Astrocyte (in vitro differentiated cells and primary cell): ENCODE measurements at regions not wholly inside any gene's neighbourhood (a gene's known extent, or its start where the extent isn't known, plus 50 kb on each side); places are given as distances from the start of the nearest gene placed in this dataset.

Experiments
- DNase-seq: peaks from one replicate; pipeline ENCODE4 v3.0.0-alpha.2; 2010; ENCODE audit warnings: low read depth
- FAIRE-seq: peaks from 2 replicates; lab custom pipeline; 2011; peaks lifted over from hg19 to GRCh38; lab: Jason Lieb, UNC
- H2AFZ ChIP-seq: 2 replicates; pipeline ENCODE4 v1.6.0; 2012; ENCODE audit warnings: low read depth, low read length, inconsistent platforms
- H3K27ac ChIP-seq: 2 replicates; pipeline ENCODE4 v1.5.1; 2011; ENCODE audit warnings: low read depth, low read length, inconsistent platforms
- H3K27me3 ChIP-seq: 2 replicates; pipeline ENCODE4 v1.6.0; 2011; ENCODE audit warnings: low read length, inconsistent platforms; ENCODE audit not compliant: insufficient read depth
- H3K36me3 ChIP-seq: 2 replicates; pipeline ENCODE4 v1.5.1; 2011; ENCODE audit warnings: low read length, inconsistent platforms; ENCODE audit not compliant: insufficient read depth
- H3K4me1 ChIP-seq: 2 replicates; pipeline ENCODE4 v1.5.1; 2011; ENCODE audit warnings: low read length, inconsistent platforms; ENCODE audit not compliant: insufficient read depth
- H3K4me2 ChIP-seq: 2 replicates; pipeline ENCODE4 v1.6.0; 2012; ENCODE audit warnings: low read length, inconsistent platforms
- H3K4me3 ChIP-seq: 2 replicates; pipeline ENCODE4 v1.5.1; 2011; ENCODE audit warnings: low read depth, mild to moderate bottlenecking, low read length, inconsistent platforms; ENCODE audit not compliant: insufficient read depth
- H3K79me2 ChIP-seq: 2 replicates; pipeline ENCODE4 v1.6.0; 2012; ENCODE audit warnings: mild to moderate bottlenecking, low read length, inconsistent platforms; ENCODE audit not compliant: insufficient read depth
- H3K9ac ChIP-seq: 2 replicates; pipeline ENCODE4 v1.6.0; 2012; ENCODE audit warnings: mild to moderate bottlenecking, low read length, inconsistent platforms
- H3K9me3 ChIP-seq: 2 replicates; pipeline ENCODE4 v1.5.1; 2012; ENCODE audit warnings: low read depth, mild to moderate bottlenecking, low read length, inconsistent platforms; ENCODE audit not compliant: insufficient read depth
- H4K20me1 ChIP-seq: 2 replicates; pipeline ENCODE4 v1.6.0; 2012; ENCODE audit warnings: low read length, inconsistent platforms; ENCODE audit not compliant: insufficient read depth
- H3K27ac Mint-ChIP-seq: one replicate; pipeline ENCODE4 v1.8.0; 2021; ENCODE audit warnings: mild to moderate bottlenecking, mixed read lengths; ENCODE audit not compliant: unreplicated experiment
- H3K27me3 Mint-ChIP-seq: one replicate; pipeline ENCODE4 v1.8.0; 2021; ENCODE audit warnings: low read depth, mixed read lengths; ENCODE audit not compliant: unreplicated experiment
- H3K36me3 Mint-ChIP-seq: one replicate; pipeline ENCODE4 v1.8.0; 2021; ENCODE audit warnings: low read depth, mixed read lengths; ENCODE audit not compliant: unreplicated experiment
- H3K4me1 Mint-ChIP-seq: one replicate; pipeline ENCODE4 v1.8.0; 2021; ENCODE audit warnings: low read depth, mixed read lengths; ENCODE audit not compliant: unreplicated experiment
- H3K4me3 Mint-ChIP-seq: one replicate; pipeline ENCODE4 v1.8.0; 2021; ENCODE audit warnings: mild to moderate bottlenecking, moderate library complexity, mixed read lengths; ENCODE audit not compliant: unreplicated experiment
- H3K9me3 Mint-ChIP-seq: one replicate; pipeline ENCODE4 v1.8.0; 2021; ENCODE audit warnings: mild to moderate bottlenecking, mixed read lengths; ENCODE audit not compliant: unreplicated experiment
- EZH2 ChIP-seq: IDR thresholded peaks from 2 replicates; pipeline ENCODE4 v1.6.1; 2012; ENCODE audit warnings: mild to moderate bottlenecking, low read length, inconsistent platforms; ENCODE audit not compliant: insufficient read depth
- TF ChIP-seq, protein P1 (sequence below): IDR thresholded peaks from 2 replicates; pipeline ENCODE4 v1.5.1; 2011; ENCODE audit warnings: low read depth, mild to moderate bottlenecking, inconsistent platforms, low read length, moderate library complexity; ENCODE audit not compliant: insufficient read depth

DNA sequence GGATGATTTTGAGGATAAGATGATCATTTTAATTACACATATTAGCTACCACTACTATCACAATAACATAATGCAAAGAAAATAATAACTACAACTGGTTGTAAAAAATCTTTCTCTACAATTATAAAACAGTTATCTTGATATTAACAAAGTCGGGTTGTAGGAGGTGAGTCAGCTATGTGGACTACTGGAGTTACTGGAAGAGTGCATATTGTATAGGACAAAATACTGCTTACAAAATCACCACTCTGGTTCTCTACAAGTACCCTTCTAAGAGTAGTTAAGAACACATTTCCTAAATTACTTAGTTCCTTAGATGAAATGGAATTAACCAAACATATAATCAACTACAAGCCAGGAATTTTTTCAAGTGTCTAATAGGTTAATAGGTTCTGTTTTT is 74.1 kb downstream of the HYCC1 start:
- Mint-ChIP-seq H3K36me3 (peaks cover 4% of the 10 kb centered on the region), H3K4me3 (no peak overlapping the region), H3K4me1 (peaks cover 2% of the 10 kb centered on the region), H3K27ac (no peak overlapping the region), H3K27me3 (no peaks in the 10 kb centered on the region), H3K9me3 (no peaks in the 10 kb centered on the region)
- H3K4me2 ChIP-seq, result no peak overlapping the region
- H3K79me2 ChIP-seq, result no peaks in the 10 kb centered on the region
- TF ChIP-seq, protein P1, sequence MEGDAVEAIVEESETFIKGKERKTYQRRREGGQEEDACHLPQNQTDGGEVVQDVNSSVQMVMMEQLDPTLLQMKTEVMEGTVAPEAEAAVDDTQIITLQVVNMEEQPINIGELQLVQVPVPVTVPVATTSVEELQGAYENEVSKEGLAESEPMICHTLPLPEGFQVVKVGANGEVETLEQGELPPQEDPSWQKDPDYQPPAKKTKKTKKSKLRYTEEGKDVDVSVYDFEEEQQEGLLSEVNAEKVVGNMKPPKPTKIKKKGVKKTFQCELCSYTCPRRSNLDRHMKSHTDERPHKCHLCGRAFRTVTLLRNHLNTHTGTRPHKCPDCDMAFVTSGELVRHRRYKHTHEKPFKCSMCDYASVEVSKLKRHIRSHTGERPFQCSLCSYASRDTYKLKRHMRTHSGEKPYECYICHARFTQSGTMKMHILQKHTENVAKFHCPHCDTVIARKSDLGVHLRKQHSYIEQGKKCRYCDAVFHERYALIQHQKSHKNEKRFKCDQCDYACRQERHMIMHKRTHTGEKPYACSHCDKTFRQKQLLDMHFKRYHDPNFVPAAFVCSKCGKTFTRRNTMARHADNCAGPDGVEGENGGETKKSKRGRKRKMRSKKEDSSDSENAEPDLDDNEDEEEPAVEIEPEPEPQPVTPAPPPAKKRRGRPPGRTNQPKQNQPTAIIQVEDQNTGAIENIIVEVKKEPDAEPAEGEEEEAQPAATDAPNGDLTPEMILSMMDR, result no peak
- TF ChIP-seq EZH2, result no peak
- H3K9me3 ChIP-seq, result no peaks in the 10 kb centered on the region
- H3K27me3 ChIP-seq, result no peaks in the 10 kb centered on the region
- no peak overlapping the region for H3K27ac ChIP-seq
- FAIRE-seq (no peak), DNase-seq (no peak)
- peaks cover 4% of the 10 kb centered on the region for H3K4me1 ChIP-seq
- H3K9ac ChIP-seq, result no peak overlapping the region
- no peak overlapping the region for H2AFZ ChIP-seq
- no peak overlapping the region for H3K4me3 ChIP-seq
- H4K20me1 ChIP-seq, result no peaks in the 10 kb centered on the region
- peaks cover 4% of the 10 kb centered on the region for H3K36me3 ChIP-seq

DNA sequence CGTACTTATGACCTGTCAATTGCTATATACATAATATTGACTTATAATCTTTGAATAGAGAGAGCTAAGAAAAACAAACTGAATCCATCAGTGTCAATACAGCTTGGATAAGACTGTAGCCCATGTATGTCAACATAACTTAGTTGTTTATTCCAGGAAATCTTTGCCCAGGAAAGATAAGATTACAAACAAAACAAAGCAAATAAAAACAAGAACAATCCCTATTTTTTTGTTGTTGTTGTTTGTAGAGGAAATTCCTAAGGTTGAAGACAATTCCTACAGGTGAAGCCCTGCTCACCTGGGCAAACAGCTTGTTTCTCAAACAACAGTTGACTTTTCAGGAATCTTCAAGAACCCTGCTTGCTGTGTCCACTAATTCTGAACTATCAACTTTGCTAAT is 76.0 kb downstream of the HYCC1 start:
- H4K20me1 ChIP-seq, result no peaks in the 10 kb centered on the region
- Mint-ChIP-seq H3K4me1 (peaks cover 8% of the 10 kb centered on the region), H3K4me3 (no peak overlapping the region), H3K27me3 (no peaks in the 10 kb centered on the region), H3K36me3 (peaks cover 4% of the 10 kb centered on the region), H3K27ac (no peak overlapping the region), H3K9me3 (no peaks in the 10 kb centered on the region)
- H3K4me3 ChIP-seq, result no peak overlapping the region
- TF ChIP-seq, protein P1, result no peak
- no peak for TF ChIP-seq EZH2
- peaks cover 2% of the 10 kb centered on the region for H3K36me3 ChIP-seq
- peaks cover 10% of the 10 kb centered on the region for H3K4me1 ChIP-seq
- no peak overlapping the region for H3K9ac ChIP-seq
- DNase-seq (no peak), FAIRE-seq (peak; percentile 82)
- no peaks in the 10 kb centered on the region for H3K79me2 ChIP-seq
- no peak overlapping the region for H3K27ac ChIP-seq
- H3K27me3 ChIP-seq, result no peaks in the 10 kb centered on the region
- H3K4me2 ChIP-seq, result no peak overlapping the region
- no peaks in the 10 kb centered on the region for H3K9me3 ChIP-seq
- no peak overlapping the region for H2AFZ ChIP-seq

DNA sequence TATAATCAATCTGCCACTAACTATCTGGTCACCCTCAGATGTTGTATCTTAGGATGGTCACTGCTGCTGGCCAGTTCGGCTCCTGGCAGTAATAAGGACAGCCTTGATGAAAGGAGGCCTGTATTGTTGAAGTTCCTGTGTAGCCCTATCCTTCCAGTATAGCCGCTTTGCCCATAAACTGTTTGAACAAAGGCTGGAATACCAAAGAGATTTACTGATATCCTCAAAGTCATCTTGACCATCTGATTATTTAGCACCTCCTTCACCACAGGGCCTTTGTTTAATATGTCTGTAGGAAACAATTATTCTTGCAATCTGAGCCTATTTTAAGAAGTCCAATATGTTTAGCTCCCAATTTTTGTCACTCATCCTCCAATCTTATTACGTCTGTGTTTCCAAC is 77.7 kb downstream of the HYCC1 start:
- H3K36me3 Mint-ChIP-seq, result peaks cover 4% of the 10 kb centered on the region
- no peak overlapping the region for H3K9ac ChIP-seq
- peaks cover 5% of the 10 kb centered on the region for H3K9me3 Mint-ChIP-seq
- H3K79me2 ChIP-seq, result no peaks in the 10 kb centered on the region
- H3K4me3 Mint-ChIP-seq, result no peak overlapping the region
- H3K27me3 ChIP-seq, result no peaks in the 10 kb centered on the region
- FAIRE-seq (no peak), DNase-seq (no peak)
- no peak overlapping the region for H3K4me2 ChIP-seq
- H3K4me1 Mint-ChIP-seq, result peaks cover 8% of the 10 kb centered on the region
- H3K4me1 ChIP-seq, result peaks cover 10% of the 10 kb centered on the region
- no peak overlapping the region for H3K4me3 ChIP-seq
- no peak overlapping the region for H3K27ac Mint-ChIP-seq
- TF ChIP-seq, protein P1, result no peak
- TF ChIP-seq EZH2, result no peak
- H3K9me3 ChIP-seq, result no peaks in the 10 kb centered on the region
- H3K27me3 Mint-ChIP-seq, result no peaks in the 10 kb centered on the region
- no peaks in the 10 kb centered on the region for H4K20me1 ChIP-seq
- no peak overlapping the region for H2AFZ ChIP-seq
- no peaks in the 10 kb centered on the region for H3K36me3 ChIP-seq
- no peak overlapping the region for H3K27ac ChIP-seq
